HG03064 (cell line): ENCODE measurements at regions not wholly inside any gene's neighbourhood (a gene's known extent, or its start where the extent isn't known, plus 50 kb on each side); places are given as distances from the start of the nearest gene placed in this dataset.
"Not testable (repeated sequence)": the region's sequence is repeated elsewhere in the genome, so short reads cannot be mapped to it uniquely, and the experiment has no call there.

Experiments
- ATAC-seq: cut with Tn5 transposase; IDR thresholded peaks from one replicate; pipeline ENCODE4 v1.9.1; 2021; ENCODE audit warnings: low read depth; ENCODE audit not compliant: unreplicated experiment

DNA sequence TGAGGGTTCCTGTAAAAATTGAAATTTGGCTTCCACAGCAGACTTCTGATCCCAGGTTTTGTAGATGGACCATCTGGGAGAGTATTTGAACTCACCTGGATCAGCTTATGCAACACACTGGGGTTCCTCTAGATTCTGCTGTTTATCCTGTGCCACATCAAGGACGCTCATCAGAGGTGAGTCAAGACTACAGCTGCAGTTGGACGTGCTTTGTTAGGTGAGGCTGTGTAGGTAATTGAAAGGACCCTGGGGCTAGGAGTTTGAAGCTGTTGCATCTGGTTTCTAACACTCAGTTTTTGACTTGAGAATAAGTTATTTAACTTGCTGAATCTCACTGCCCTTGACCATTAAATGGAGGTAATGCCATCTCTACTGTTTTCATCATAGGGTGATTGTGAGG is 394.2 kb downstream of the EDEM1 start:
- ATAC-seq, result no peak

DNA sequence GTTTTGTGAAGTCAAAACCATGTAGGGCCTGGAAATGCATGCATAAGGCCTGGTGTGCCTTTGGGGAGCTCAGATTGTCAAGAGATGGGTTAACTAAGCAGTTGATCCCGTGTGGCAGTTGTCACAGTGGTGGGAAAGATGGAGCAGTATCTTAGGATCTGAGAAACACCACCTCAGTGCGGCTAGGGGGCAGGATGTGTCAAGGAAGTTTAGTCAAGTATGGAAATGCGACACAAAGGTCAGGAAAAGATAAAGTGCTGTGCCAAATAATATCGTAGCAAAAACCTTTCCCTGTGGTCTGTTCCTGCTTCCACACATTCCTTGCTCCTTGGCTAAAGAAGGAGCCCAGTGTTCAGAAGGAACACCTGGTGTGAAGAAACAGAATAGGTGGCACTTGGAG is 396.4 kb downstream of the EDEM1 start:
- ATAC-seq, result no peak

DNA sequence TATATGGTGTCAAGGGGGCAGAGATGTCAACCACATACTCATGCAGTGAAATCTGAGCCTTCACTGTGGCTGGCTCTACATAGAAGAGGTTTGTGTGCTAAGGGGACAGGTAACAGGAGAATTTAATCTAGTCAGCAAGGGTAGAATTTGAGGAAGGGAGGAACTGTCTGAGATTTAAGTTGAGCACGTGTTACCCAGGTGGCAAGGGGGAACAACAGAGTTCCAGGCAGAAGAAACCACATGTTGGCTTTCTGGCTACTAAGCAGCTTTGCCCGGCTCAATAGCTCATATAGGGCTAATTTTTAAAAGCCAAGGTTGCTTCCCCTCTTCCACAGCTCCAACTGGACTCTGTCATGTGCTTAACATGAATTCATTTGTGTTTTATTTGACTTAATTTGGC is 397.6 kb downstream of the EDEM1 start:
- no peak for ATAC-seq

DNA sequence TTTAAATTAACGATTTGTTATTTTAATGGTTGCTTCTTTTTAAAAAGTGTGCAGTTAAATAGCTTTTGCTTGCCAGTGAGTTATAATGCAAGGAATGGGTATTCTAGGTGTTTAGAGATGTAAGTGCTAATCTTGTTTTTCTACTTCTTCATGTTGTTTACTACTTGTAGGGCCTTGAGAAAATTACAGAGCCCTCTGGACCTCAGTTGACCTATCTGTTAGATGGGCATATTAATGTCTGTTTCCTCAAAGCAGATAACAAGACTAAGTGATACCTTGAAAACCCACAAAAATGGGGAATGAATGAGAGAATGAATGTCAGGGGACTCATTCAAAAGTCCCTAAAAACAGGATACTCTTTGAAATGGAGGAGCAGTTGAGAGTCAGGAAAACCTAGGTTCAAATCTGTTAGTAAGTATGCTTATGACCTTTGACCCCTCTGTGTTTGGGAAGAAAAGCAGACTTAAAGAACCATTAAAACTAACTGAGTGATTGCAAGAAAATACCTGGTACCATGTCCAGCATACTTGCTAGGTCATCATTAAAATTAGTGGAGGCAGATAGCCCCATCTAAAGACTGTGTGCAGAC is 419.5 kb downstream of the EDEM1 start:
- ATAC-seq, result no peak

DNA sequence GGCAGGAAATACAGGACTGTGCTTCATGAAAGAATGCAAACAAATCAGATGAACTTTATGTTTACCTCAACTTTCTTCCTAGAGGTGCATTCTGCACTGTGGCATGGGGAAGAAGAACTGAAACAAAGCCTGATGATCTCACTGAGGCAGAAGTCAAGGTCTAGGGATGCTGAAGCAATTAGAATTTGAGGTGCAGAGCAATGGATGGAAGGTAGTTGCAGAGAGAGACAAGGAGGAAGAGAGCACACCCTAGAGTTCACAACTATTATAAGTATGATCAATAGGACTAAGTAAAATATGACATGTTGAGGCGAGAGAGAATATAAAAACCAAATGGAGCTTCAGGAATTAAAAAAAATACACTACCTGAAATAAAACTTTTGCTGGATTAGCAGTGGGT is 420.1 kb downstream of the EDEM1 start:
- ATAC-seq, result no peak

DNA sequence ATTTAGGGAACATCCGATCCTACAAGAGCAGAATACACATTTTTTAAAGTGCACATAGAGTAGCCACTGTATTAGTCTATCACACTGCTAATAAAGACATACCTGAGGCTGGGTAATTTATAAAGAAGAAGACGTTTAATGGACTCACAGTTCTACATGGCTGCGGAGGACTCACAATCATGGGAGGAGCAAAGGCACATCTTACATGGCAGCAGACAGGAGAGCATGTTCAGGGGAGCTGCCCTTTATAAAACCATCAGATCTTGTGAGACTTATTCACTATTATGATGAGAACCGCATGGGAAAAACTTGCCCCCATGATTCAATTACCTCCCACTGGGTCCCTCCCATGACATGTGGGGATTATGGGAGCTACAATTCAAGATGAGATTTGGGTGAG is 421.5 kb downstream of the EDEM1 start:
- ATAC-seq, result not testable (repeated sequence)

DNA sequence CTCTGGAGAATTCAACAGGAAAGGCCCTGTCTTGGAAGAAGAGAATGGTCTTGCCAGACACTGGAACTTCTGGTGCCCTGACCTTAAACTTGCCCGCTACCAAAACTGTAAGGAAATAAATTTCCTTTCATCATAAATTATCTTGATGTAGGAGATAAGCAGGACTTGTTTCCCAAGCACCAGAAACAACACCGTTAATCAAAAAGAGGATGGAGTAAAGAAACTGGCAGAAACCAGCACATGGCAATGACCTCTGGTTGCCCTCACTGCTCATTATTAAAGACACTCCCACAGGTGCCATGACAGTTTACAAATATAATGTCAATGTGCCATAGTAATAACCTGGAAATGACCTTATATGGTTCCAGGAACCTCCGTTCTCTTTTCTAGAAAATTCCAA is 426.1 kb downstream of the EDEM1 start:
- ATAC-seq, result no peak

DNA sequence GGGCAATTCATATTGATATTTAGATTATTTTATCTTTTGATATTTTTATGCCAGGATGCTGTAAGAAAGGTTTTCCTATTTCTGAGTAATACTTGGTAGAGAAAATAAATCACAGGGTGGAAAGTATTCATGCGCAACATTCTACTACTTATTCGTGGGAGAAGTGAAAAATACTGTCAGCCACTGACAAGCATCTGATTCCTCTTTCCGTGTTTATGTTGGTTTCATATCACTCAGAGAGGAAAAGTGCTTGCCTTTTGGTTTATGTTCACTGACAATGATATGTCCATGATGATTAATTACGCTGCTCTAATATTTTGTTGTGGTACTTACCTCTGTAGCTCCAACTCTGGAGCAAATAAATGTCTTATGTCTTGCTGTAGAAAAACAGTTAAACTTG is 429.4 kb downstream of the EDEM1 start:
- no peak for ATAC-seq

DNA sequence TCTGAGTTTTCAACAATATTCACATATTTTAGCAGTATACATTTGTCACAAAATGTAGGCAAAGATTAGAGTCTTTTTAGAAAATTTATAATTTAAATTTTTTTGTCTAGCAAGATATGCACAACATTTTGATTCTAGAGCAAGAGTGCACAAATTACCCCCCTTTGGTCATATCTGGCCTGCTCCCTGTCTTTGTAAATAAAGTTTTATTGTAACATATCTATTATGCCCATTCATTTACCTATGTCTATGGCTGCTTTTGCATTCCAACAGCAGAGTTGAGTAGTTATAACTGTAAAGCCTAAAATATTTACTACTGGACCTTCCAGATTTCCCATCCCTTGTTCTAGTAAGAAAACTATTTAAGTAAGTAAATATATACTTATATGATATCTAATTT is 430.7 kb downstream of the EDEM1 start:
- ATAC-seq, result no peak

DNA sequence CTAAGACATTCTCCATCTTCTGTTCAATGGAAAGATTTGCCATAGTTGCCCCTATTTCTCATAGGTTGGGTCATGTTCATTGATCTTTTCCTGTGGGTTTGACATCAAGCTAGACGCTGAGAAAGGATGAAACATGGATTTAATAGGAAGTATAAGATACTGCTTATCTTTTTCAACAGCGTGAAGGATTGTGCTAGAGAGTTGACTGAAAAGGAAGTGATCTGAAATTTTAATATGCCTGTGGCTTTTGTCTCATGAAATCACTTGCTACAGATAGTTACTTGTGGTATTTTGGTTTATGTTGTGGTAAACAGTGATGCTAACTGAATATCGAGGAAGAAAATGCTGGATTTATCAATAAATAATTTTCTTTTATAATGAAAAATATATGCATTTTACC is 442.9 kb downstream of the EDEM1 start:
- ATAC-seq, result no peak

DNA sequence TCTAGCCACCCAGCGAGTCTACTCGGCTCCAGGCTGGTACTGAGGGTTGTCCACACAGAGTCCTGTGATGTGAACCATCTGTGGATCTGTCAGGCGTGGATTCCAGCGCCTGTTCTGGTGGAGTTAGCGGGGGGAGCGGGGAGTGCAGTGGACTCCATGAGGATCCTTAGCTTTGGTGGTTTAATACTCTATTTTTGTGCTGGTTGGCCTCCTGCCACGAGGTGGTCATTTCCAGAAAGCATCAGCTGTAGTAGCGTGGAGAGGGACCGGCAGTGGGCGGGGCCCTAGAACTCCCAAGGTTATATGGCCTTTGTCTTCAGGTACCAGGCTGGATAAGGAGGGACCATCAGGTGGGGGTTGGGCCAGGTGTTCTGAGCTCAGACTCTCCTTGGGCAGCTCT is 446.5 kb downstream of the EDEM1 start:
- no peak for ATAC-seq

DNA sequence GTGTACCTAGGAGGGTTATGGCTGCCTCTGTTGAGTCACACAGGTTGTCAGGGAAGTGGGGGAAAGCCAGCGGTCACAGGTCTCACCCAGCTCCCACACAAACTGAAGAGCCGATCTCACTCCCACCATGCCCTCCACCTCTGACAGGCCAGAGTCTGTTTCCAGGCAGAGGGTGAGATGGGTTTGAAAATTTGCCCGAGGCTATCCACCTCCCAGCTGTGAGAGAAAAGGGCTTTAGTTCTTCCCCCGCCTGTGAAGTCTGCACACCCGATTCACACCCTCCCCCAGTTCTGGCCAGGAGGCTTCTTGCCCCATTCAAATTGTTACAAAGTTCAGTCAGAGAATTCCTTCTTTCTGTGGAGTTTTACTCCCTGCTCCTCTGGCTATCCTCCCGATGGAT is 446.9 kb downstream of the EDEM1 start:
- no peak for ATAC-seq

DNA sequence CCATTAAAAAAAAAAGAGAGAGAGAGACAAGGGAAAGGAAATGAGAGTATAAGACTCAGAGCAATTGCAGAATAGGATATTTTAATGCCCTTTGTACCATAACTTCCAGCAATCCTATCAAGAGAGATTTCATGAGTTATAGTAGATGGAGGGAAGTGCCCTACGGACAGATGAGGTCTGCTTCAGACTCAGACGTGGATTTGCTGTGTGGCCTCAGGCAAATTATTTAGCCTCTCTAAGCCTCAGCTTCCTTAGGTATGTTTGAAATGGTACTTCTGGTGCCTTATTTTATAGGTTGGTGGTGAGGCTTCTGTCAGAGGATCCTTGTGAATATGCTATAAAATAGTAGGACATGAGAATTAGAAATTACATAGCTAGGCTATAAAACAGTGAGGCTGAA is 448.2 kb downstream of the EDEM1 start:
- no peak for ATAC-seq

DNA sequence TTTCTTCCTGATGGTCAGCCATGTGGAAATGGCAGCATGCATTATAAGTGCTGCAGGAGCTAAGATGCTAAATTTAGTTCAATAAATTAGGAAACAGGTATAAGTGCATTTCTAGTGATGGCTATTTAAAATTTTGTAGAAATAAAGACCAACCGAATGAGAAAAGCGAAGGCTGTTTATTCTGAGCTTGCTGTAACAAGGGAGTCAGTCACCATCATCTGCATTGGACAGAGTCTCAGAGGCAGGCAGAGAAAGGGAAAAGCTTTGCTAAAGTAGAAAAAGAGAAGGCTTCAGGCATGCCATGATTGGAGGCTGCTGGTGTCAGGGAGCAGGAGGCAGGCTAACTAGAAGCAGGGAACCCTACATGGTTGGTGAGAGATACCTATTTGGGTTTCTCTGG is 451.0 kb downstream of the EDEM1 start:
- ATAC-seq, result no peak

DNA sequence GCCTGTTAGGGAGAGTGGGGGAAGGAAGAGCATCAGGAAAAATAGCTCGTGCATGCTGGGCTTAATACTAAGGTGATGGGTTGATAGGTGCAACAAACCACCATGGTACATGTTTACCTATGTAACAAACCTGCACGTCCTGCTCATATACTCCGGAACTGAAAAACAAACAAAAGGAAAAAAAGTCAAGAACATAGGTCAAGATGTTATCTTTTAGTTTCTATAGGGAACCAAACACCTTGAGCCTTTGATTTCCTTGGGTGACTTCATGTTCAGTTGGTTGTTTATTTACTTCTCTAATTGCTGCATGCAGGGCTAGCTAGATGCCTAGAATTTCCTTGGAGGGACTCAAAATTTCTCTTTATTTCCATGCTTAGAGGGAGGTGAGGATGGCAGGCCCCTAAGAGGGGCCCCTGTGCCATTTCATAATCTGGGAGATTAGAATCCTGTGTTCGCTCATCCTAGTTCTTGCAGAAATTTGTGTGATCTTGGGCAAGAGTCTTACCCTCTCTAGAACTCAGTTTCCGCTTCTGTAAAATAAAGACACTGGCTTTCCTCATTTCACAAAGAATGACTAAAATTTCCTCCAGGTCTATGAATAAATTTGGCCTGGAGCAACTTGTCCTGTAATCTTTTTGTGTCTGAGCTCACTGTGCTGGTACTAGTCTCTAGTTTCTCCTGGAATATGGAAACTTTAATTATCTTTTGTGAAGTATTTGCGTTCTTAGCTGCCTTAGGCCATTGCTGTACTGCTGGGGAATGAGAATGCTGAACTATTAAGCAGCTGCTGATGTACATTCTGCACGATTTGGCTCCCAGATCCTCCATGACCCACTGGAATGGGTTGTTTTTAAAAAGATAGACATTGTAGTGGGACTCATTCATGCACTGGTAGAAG is 457.5 kb downstream of the EDEM1 start:
- no peak for ATAC-seq

DNA sequence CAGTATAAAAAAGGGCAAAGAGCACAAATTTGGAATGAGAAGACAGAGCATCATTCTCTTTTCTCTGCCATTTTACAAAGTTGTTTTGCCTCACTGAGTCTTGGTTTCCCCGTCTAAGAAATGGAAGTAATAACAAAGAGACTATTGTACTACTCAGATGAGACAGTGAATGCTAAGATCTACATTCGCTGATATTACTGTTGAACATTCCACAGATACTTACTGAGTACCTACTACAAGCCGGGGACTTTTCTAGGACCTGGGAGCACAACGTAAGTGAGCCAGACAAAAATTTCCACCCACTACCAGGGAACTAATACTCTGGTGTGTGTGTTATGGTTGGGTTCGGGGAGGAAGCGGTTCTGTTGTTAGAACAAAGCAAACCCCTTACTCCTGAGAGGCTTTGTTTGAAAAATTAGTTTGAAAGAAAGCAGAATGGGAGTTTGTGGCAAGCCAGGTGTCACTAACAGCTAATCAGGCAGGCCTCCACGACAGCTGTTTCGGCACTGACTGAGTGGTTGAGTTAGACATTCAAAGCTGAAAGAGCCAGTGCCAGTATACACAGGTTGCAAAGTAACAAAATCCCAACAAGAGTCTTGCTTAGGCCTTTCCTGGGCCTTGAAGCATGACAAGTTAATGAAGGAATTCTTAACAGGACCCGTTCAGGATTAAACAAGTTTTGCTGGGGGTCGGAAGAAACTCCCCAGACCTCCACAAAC is 458.3 kb downstream of the EDEM1 start:
- ATAC-seq, result no peak

DNA sequence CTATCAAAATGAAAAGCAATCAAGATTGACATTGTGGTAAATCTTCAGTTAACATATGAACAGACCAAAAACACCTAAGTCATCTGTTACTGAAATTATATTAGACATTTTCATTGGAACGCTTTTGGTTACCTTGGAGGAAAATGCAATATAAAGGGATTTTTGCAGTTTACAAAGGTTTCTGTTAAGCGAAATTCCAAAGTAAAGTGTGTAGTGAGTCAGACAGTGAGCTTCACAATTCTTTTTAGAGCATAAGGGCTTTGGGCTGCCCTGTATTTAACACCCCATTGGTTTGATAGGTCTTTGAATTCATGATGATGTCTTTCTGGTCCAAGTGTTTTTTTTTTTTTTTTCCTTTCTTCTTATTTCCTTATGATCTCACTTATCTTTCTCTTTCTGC is 462.8 kb downstream of the EDEM1 start:
- ATAC-seq, result no peak

DNA sequence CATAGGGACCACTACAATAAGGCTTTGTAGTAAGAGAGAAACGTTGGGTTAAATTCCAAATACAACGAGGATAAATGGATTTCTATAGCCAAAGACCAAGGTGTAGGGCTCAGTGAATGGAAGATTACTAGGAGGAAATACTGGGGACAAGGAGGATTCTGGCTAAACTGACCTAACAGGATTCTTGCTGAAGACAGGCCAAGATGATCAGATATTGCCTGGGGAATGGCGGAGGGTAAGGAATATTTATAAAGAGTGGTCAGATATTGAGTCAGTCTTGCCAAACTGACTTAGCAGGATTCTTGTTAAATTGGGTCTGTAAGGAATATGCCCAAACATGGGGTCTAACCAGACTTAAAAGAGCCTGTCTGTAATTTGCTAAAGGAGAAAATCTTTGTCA is 463.8 kb downstream of the EDEM1 start:
- no peak for ATAC-seq

DNA sequence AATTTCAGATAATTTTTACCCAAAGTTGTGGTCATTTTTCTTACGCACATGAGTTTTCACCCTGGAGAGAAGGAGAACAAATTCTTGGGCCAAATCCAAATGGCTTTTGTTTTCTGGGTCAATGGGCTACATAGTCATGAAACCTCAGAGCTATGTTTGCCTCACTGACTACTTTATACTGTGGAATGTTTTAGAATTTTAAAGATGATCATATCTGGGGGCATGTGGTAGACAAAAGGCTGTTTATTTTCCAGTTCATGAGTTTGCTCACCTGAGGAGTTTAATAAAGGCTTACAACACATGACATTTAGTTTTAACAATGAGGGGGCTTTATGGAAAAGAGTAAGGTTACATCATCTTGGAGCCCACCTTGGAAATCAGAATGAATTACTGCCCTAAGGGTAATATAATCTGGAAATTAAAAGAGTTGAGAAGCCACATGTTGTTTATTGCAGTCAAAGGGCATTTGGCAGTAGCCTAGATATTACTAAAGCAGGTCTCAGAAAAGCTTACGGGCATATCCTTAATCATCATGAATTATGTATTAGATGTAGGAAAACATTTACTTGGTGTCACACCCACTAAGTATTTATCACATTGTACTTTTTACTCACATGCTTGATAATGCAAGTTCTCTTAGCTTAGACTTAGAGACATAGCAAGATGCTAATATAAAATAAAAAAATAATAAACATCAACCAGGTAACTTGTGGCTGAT is 466.1 kb downstream of the EDEM1 start:
- no peak for ATAC-seq

DNA sequence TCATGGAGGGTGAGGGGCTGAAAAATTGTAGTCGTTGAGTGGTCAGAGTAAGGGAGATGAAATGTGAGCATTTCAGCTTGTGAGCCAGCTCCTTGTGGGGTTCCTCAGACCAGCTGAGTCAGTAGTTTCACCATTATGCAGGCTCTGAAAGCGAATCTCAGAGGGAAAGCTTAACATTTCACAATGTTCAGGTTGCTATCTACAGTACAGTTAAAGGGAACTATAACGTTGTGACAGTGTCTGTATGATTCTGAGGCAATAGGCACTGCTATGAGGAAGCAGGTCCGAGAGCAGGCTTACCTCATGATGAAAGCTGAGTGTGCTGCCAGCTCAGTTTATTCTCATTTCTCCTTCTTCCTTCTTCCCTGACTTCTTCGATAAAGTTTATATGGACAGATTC is 469.6 kb downstream of the EDEM1 start:
- ATAC-seq, result no peak

DNA sequence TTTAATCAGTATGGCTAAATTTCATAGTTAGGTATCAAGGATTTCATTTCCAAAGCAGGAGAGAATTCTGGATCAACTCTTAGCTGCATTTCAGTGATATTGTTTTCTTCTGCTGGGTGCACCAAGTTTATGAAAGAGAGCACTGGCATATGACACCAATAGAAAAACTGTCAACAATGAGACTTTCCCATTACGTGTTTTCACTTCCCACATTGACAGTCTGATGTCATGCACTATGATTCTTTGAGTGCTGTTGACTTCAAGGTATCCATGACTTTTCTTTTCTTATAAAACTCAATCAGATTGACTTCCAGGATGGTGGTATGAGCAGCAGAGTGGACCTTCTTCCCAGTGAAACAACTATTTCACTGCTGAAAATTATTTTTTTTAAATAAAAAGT is 476.1 kb downstream of the EDEM1 start:
- ATAC-seq, result no peak
